Endothelial cell of umbilical vein (primary cell): ENCODE measurements at regions not wholly inside any gene's neighbourhood (a gene's known extent, or its start where the extent isn't known, plus 50 kb on each side); places are given as distances from the start of the nearest gene placed in this dataset.

Experiments
- BruUV-seq: library from RNA; stranded (reverse); fragments of 400-500 nt; replicated peaks from 2 replicates; lab custom pipeline; 2021; lab: Mats Ljungman, UMichigan
- CTCF ChIA-PET: fragments of 300-600, 350-600 bp; sonication (Branson Sonifier 250); formaldehyde crosslinking; loops from one replicate; lab custom pipeline; 2021; ENCODE audit warnings: antibody characterized with exemption, inconsistent platforms; lab: Charles Lee
- POLR2A ChIA-PET: fragments of 300-600, 350-600 bp; sonication (Branson Sonifier 250); formaldehyde crosslinking; loops from one replicate; lab custom pipeline; 2021; ENCODE audit warnings: antibody characterized with exemption, inconsistent platforms; lab: Charles Lee
- DNase-seq: peaks from one replicate; pipeline ENCODE4 v3.0.0-alpha.2; 2011; ENCODE audit warnings: low read depth, low spot score
- FAIRE-seq: peaks from 2 replicates; lab custom pipeline; 2011; peaks lifted over from hg19 to GRCh38; lab: Jason Lieb, UNC
- H2AFZ ChIP-seq: 2 replicates; pipeline ENCODE4 v1.6.0; 2012; ENCODE audit warnings: low read depth, low read length, control low read depth, inconsistent platforms
- H3K27ac ChIP-seq: 2 replicates; pipeline ENCODE4 v1.5.1; 2011; ENCODE audit warnings: low read depth, mild to moderate bottlenecking, control low read depth, low read length, moderate library complexity; ENCODE audit not compliant: insufficient read depth
- H3K27me3 ChIP-seq, 2 experiments: 2 replicates each; pipeline versions ENCODE4 v1.6.0 to v1.6.1; 2011; ENCODE audit warnings: low read length in 2 of 2, mixed read lengths in 1 of 2; ENCODE audit not compliant: control insufficient read depth in 2 of 2, insufficient read depth in 2 of 2
- H3K36me3 ChIP-seq, 2 experiments: 2 replicates in 1 of 2; 3 replicates in 1 of 2; pipeline ENCODE4 v1.5.1; 2011; ENCODE audit warnings: low read length in 2 of 2, mild to moderate bottlenecking in 1 of 2, moderate library complexity in 1 of 2; ENCODE audit not compliant: control insufficient read depth in 2 of 2, insufficient read depth in 2 of 2; ENCODE audit errors: extremely low read depth in 1 of 2
- H3K4me1 ChIP-seq: 3 replicates; pipeline ENCODE4 v1.5.1; 2011; ENCODE audit warnings: mild to moderate bottlenecking, low read length; ENCODE audit not compliant: control insufficient read depth, insufficient read depth; ENCODE audit errors: extremely low read depth
- H3K4me2 ChIP-seq: 2 replicates; pipeline ENCODE4 v1.6.1; 2011; ENCODE audit warnings: low read length, control low read depth, mixed read lengths; ENCODE audit not compliant: insufficient read depth
- H3K4me3 ChIP-seq, 3 experiments: fragments of 200-600 bp in 1 of 3; sonication (generic), shearing (Covaris generic) in 1 of 3; replicated peaks in 1 of 3; 2 replicates each; pipeline ENCODE4 v1.5.1; 2011 to 2016; ENCODE audit warnings: control low read depth in 3 of 3, low read length in 3 of 3, mild to moderate bottlenecking in 2 of 3, inconsistent platforms in 1 of 3, low read depth in 1 of 3, moderate library complexity in 1 of 3; ENCODE audit not compliant: insufficient read depth in 1 of 3
- H3K79me2 ChIP-seq: 2 replicates; pipeline ENCODE4 v1.6.0; 2012; ENCODE audit warnings: low read length, inconsistent platforms; ENCODE audit not compliant: control insufficient read depth, insufficient read depth
- H3K9ac ChIP-seq: replicated peaks from 2 replicates; pipeline ENCODE3; 2011; ENCODE audit warnings: low read length, control low read depth; ENCODE audit not compliant: insufficient read depth; ENCODE audit errors: extremely low read depth
- H3K9me1 ChIP-seq: replicated peaks from 3 replicates; pipeline ENCODE4 v1.6.0; 2011; ENCODE audit warnings: mild to moderate bottlenecking, low read length; ENCODE audit not compliant: control insufficient read depth, insufficient read depth; ENCODE audit errors: extremely low read depth
- H3K9me3 ChIP-seq: replicated peaks from 2 replicates; pipeline ENCODE4 v1.5.1; 2012; ENCODE audit warnings: low read length, inconsistent platforms; ENCODE audit not compliant: control insufficient read depth, insufficient read depth
- H4K20me1 ChIP-seq: replicated peaks from 2 replicates; pipeline ENCODE3; 2011; ENCODE audit warnings: mild to moderate bottlenecking, low read length; ENCODE audit not compliant: control insufficient read depth, insufficient read depth; ENCODE audit errors: extremely low read depth
- CTCF ChIP-seq, 2 donors: IDR thresholded peaks; 1 replicate in 1 of 2; 2 replicates in 1 of 2; pipeline ENCODE4 v1.5.1; 2011; ENCODE audit warnings: low read length in 2 of 2, mild to moderate bottlenecking in 2 of 2, moderate library complexity in 2 of 2, control low read depth in 1 of 2, inconsistent platforms in 1 of 2, low read depth in 1 of 2; ENCODE audit not compliant: insufficient read depth in 1 of 2; ENCODE audit errors: extremely low read depth in 1 of 2
- EZH2 ChIP-seq: IDR thresholded peaks from 2 replicates; pipeline ENCODE4 v1.6.1; 2012; ENCODE audit warnings: borderline replicate concordance, low read depth, mild to moderate bottlenecking, moderate library complexity, low read length, inconsistent platforms; ENCODE audit not compliant: severe bottlenecking
- FOS ChIP-seq: IDR thresholded peaks from 2 replicates; pipeline ENCODE4 v1.6.1; 2011; ENCODE audit warnings: mild to moderate bottlenecking, low read length, moderate library complexity, borderline replicate concordance; ENCODE audit not compliant: insufficient read depth
- GATA2 ChIP-seq: IDR thresholded peaks from 2 replicates; pipeline ENCODE4 v1.7.0; 2011; ENCODE audit warnings: low read depth, mild to moderate bottlenecking, moderate library complexity, mixed read lengths, low read length; ENCODE audit not compliant: insufficient read length, insufficient read depth
- JUN ChIP-seq: IDR thresholded peaks from 2 replicates; pipeline ENCODE4 v1.6.1; 2011; ENCODE audit warnings: borderline replicate concordance, low read depth; ENCODE audit not compliant: insufficient read length, insufficient read depth
- MYC ChIP-seq: IDR thresholded peaks from one replicate; pipeline ENCODE4 v1.6.1; 2011; ENCODE audit warnings: mild to moderate bottlenecking, low read depth, low read length
- POLR2A ChIP-seq: IDR thresholded peaks from 2 replicates; pipeline ENCODE4 v1.6.1; 2012; ENCODE audit warnings: low read depth, mild to moderate bottlenecking, control low read depth, low read length
- POLR2AphosphoS5 ChIP-seq: IDR thresholded peaks from 2 replicates; pipeline ENCODE4 v1.6.1; 2012; ENCODE audit warnings: low read depth, mild to moderate bottlenecking, control low read depth, low read length, moderate library complexity; ENCODE audit not compliant: insufficient read depth
- dilution Hi-C: fragments of 300-500 bp; cut with MboI; formaldehyde crosslinking; loops from one replicate; pipeline ENCODE4 v1.15.0; 2019; ENCODE audit warnings: low sequenced_read_pairs; ENCODE audit not compliant: extremely low pct_ligation_motif_present
- intact Hi-C: fragments of 100-400 bp; cut with micrococcal nuclease; formaldehyde crosslinking; loops from one replicate; pipeline ENCODE4 v1.10.0; 2022
- TF ChIP-seq, protein P1 (sequence below): IDR thresholded peaks from 2 replicates; pipeline ENCODE4 v1.6.1; 2011; ENCODE audit not compliant: insufficient read depth, insufficient read length

- no peaks in the 10 kb centered on the region for H3K9me1 ChIP-seq
- POLR2A ChIA-PET = no interaction called here
- H2AFZ ChIP-seq = no peak overlapping the region
- H3K9ac ChIP-seq = no peak overlapping the region
- H4K20me1 ChIP-seq = no peaks in the 10 kb centered on the region
- no peaks in the 10 kb centered on the region for H3K36me3 ChIP-seq
- intact Hi-C loops = no loop called here
- H3K4me2 ChIP-seq = no peak overlapping the region
- H3K79me2 ChIP-seq = no peaks in the 10 kb centered on the region
- FAIRE-seq = no peak
- peaks cover 2% of the 10 kb centered on the region for H3K9me3 ChIP-seq
- no peaks in the 10 kb centered on the region for H3K4me1 ChIP-seq
- H3K4me3 ChIP-seq = no peak overlapping the region
- TF ChIP-seq GATA2 = no peak
- TF ChIP-seq POLR2AphosphoS5 = no peak
- no peak for TF ChIP-seq JUN
- TF ChIP-seq, protein P1, sequence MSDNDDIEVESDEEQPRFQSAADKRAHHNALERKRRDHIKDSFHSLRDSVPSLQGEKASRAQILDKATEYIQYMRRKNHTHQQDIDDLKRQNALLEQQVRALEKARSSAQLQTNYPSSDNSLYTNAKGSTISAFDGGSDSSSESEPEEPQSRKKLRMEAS = no peak
- TF ChIP-seq FOS = no peak
- H3K27ac ChIP-seq = no peak overlapping the region
- CTCF ChIA-PET = no interaction called here
- no peak for DNase-seq
- dilution Hi-C loops = no loop called here
- H3K27me3 ChIP-seq = no peaks in the 10 kb centered on the region
- BruUV-seq = no TSS peak
These were observed 464.4 kb upstream of the IZUMO3 start for GRCh38 chr9:25010027-25010662.

GRCh38 chr9:25003686-25004085, 458.0 kb upstream of the IZUMO3 start:
- BruUV-seq = no TSS peak
- Histone ChIP-seq H3K79me2 (no peaks in the 10 kb centered on the region), H3K4me1 (no peaks in the 10 kb centered on the region), H3K9ac (no peak overlapping the region), H3K9me1 (no peaks in the 10 kb centered on the region), H3K4me2 (no peak overlapping the region), H3K27me3 (no peaks in the 10 kb centered on the region), H4K20me1 (no peaks in the 10 kb centered on the region), H3K27ac (no peak overlapping the region), H3K4me3 (no peak overlapping the region), H3K9me3 (peaks cover 2% of the 10 kb centered on the region), H3K36me3 (no peaks in the 10 kb centered on the region), H2AFZ (no peak overlapping the region)
- TF ChIP-seq MYC (no peak), CTCF (IDR thresholded peaks at IDR 0.05; ENCODE audit: extremely low read depth in 1 of 2, insufficient read depth in 1 of 2, low read depth in 1 of 2, low read length in 2 of 2) (no peak), FOS (no peak), POLR2A (no peak), EZH2 (no peak), GATA2 (no peak), POLR2AphosphoS5 (no peak), JUN (no peak)
- TF ChIP-seq, protein P1 = no peak
- intact Hi-C loops = no loop called here
- dilution Hi-C loops = no loop called here
- DNase-seq (no peak), FAIRE-seq (no peak)
- ChIA-PET POLR2A (no interaction called here), CTCF (no interaction called here)
